Activated T-helper 1 cell treated with anti-CD3 and anti-CD28 coated beads, Interleukin-12 subunit alpha, Interleukin-12 subunit beta, Interleukin-2, Interleukin-4 antibody, amounts not matched to agents 30 ng/mL and 10 ng/mL and 1 ng/mL, durations not matched to agents 14 hours and 24 hours and 36 hours (primary cell): ENCODE measurements at regions not wholly inside any gene's neighbourhood (a gene's known extent, or its start where the extent isn't known, plus 50 kb on each side); places are given as distances from the start of the nearest gene placed in this dataset.

Source experiments
- DNase-seq: peaks from one replicate; pipeline ENCODE4 v3.0.0; 2021; ENCODE audit warnings: low spot score
- H3K27ac Mint-ChIP-seq: one replicate; pipeline ENCODE4 v1.8.0; 2021; ENCODE audit warnings: mild to moderate bottlenecking, mixed read lengths
- H3K27me3 Mint-ChIP-seq: one replicate; pipeline ENCODE4 v1.8.0; 2022; ENCODE audit warnings: mild to moderate bottlenecking, moderate library complexity, mixed read lengths; ENCODE audit not compliant: insufficient read depth
- H3K36me3 Mint-ChIP-seq: one replicate; pipeline ENCODE4 v1.8.0; 2021; ENCODE audit warnings: low read depth, mixed read lengths
- H3K4me1 Mint-ChIP-seq: one replicate; pipeline ENCODE4 v1.8.0; 2021; ENCODE audit warnings: low read depth, mixed read lengths
- H3K4me3 Mint-ChIP-seq: one replicate; pipeline ENCODE4 v1.8.0; 2021; ENCODE audit warnings: mild to moderate bottlenecking, moderate library complexity, mixed read lengths
- H3K9me3 Mint-ChIP-seq: one replicate; pipeline ENCODE4 v1.8.0; 2021; ENCODE audit warnings: mixed read lengths
- intact Hi-C: fragments of 100-400 bp; cut with micrococcal nuclease; formaldehyde crosslinking; loops from one replicate; pipeline ENCODE4 v1.15.1; 2024

DNA sequence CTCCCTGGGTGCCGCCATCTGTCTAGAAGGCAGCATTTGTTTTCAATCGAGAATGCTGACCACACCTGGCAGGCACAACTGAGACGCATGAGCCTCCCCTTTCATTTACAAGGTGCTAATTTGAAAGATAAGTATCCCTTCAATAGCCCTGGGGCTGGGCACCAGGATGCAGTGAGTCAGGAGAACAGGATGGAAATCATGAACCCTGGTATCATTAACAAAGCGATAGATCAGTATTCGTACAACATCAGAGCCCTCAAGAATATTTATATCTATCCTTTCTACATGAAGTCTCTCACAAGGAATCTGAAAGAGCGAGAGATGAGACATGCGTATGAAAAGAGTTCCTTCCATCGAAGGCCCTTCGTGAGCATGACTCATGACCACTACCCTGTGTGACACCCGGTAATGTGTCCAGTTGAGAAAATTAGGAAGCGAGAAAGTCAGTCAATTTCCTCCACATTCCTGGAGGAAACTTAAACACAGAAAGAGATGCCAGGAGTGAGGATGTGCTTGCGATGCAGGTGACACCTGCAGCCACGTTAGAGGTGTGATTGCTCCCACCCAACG, 123.1 kb upstream of the PITRM1 start:
- no peak for DNase-seq
- Mint-ChIP-seq H3K4me1 (no peaks in the 10 kb centered on the region), H3K27ac (no peak overlapping the region), H3K27me3 (peaks cover 19% of the 10 kb centered on the region), H3K36me3 (no peaks in the 10 kb centered on the region), H3K4me3 (no peak overlapping the region), H3K9me3 (no peaks in the 10 kb centered on the region)
- intact Hi-C loops, result no loop called here

DNA sequence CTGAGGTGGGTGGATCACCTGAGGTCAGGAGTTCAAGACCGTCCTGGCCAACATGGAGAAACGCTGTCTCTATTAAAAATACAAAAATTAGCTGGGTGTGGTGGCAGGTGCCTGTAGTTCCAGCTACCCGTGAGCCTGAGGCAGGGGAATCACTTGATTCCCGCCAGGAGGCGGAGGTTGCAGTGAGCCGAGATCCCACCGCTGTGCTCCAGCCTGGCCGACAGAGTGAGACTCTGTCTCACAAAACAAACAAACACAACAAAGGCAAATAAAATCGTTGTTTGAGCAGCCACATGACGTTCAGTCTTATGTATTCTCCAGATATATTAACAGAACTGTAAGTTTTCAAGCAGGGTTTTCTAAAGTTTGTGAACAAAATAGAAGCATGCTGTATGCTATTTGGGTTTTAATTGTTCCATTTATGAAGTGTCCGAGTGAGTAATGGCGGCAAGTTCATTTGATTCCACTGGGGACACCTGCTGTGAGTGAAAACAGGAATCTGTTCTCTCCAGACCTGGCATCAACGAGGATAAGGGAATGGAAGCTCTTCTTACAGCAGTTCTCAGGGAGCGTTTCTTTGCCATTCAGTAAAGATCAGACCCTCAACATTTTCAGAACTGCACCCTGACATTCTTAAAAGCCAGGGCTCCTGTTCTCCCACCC, 122.5 kb upstream of the PITRM1 start:
- H3K36me3 Mint-ChIP-seq, result no peaks in the 10 kb centered on the region
- H3K27ac Mint-ChIP-seq, result no peak overlapping the region
- intact Hi-C loops, result no loop called here
- no peaks in the 10 kb centered on the region for H3K9me3 Mint-ChIP-seq
- H3K27me3 Mint-ChIP-seq, result peaks cover 19% of the 10 kb centered on the region
- H3K4me3 Mint-ChIP-seq, result no peak overlapping the region
- H3K4me1 Mint-ChIP-seq, result no peaks in the 10 kb centered on the region
- no peak for DNase-seq

DNA sequence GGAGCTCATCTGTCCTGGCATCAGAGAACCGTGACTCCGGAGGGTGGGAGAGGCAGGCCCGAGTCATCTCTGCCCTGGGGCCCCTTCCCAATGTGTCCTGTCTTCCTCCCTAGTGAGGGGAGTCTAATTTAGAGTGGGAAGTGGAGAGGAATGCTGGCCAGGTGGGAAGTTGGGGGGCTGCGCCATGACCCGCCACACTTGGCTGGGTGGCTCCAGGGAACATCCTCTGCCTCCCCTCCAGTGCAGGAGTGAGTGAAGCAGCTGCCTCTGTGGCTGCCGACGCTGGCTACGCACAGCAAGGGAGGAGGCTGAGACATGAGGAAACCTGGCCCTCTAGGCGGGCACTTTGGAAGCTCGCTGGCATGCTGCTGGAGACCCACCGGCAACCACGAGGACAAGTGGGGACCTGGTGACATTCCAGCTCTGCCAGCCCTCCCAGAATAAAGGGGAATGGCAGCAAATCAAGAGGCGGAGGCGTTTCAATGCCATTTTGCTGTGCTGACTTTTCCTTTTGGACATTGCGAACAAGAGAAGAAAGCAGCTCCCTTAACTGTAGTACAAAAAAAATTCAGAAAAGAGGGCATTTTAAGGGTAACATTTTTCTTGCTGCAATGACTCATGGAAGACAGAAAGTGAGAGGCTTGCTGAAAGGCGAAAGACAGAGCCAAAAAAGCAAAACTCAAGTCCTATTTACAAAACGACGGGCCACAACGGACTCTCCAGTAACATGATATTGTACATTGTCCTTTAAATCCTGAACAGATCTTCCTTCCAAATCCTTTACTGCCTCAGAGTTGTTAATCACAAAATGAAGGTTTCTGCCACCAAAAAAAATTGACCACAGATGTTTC, 121.2 kb upstream of the PITRM1 start:
- Mint-ChIP-seq H3K27me3 (peaks cover 19% of the 10 kb centered on the region), H3K27ac (no peak overlapping the region), H3K4me1 (no peaks in the 10 kb centered on the region), H3K36me3 (no peaks in the 10 kb centered on the region), H3K4me3 (no peak overlapping the region), H3K9me3 (no peaks in the 10 kb centered on the region)
- DNase-seq, result no peak
- intact Hi-C loops, result no loop called here

GRCh38 chr10:3292636-3293035, 120.1 kb upstream of the PITRM1 start:
- no peaks in the 10 kb centered on the region for H3K36me3 Mint-ChIP-seq
- peaks cover 19% of the 10 kb centered on the region for H3K27me3 Mint-ChIP-seq
- no peak for DNase-seq
- H3K4me3 Mint-ChIP-seq, result no peak overlapping the region
- intact Hi-C loops, result no loop called here
- no peaks in the 10 kb centered on the region for H3K4me1 Mint-ChIP-seq
- no peak overlapping the region for H3K27ac Mint-ChIP-seq
- H3K9me3 Mint-ChIP-seq, result no peaks in the 10 kb centered on the region

DNA sequence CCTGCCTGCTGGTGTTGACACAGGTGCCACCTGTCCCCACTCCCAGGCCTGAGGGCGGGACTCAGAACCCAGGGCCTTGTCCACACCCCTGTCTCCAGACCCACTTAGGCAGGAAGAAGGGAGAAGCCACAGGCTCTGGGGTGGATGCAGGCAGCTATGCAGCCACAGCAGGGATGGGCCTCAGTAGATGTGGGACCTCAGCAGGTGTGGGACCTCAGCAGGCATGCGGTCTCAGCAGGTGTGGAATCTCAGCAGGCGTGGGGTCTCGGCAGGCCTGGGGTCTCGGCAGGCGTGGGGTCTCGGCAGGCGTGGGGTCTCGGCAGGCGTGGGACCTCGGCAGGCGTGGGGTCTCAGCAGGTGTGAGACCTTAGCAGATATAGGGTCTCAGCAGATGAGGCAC, 118.0 kb upstream of the PITRM1 start:
- peaks cover 11% of the 10 kb centered on the region for H3K27me3 Mint-ChIP-seq
- no peak overlapping the region for H3K4me3 Mint-ChIP-seq
- H3K36me3 Mint-ChIP-seq, result no peaks in the 10 kb centered on the region
- H3K27ac Mint-ChIP-seq, result no peak overlapping the region
- no peaks in the 10 kb centered on the region for H3K4me1 Mint-ChIP-seq
- H3K9me3 Mint-ChIP-seq, result no peaks in the 10 kb centered on the region
- intact Hi-C loops, result no loop called here
- no peak for DNase-seq

DNA sequence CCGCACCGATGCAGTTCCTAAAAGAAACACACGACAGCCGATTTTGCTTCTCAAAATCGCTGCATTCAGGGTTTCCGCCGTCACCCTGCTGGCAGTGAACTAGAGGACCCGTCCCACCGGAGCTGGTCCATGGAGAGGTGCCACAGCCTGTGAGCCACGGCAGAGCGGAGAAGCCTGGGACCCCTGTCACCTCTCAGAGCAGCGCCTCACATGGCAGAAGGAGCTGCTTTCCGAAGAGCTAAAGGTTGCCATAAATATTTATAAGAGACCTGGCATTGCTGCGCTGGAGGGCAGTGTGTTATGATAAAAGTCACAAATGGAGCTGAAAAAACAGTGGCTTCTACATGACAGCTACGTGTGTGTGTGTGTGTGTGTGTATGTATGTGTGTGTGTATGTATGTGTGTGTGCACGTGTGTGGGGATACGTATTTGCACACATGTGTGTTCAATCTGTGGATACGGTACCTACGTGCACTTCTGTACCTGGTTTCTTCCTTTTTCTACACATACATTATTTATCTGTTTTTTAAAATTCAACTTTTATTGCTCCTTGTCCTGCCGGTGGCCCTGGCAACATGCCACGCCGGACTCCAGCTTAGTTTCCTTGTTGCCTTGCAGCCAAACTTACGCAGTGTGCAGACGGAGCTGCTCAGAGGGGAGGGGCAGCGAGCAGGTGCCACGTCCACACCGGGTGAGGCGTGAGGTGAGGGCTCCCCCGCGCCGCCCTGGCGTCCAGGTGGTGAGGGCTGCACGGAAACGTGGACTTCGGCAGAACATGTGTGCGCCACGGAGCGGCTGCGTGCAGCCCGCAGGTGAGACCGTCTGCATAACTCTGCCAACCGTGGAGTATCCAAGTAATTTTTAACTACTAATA, 115.2 kb upstream of the PITRM1 start:
- intact Hi-C loops, result no loop called here
- H3K4me3 Mint-ChIP-seq, result no peak overlapping the region
- no peak overlapping the region for H3K27ac Mint-ChIP-seq
- peaks cover 6% of the 10 kb centered on the region for H3K27me3 Mint-ChIP-seq
- no peaks in the 10 kb centered on the region for H3K36me3 Mint-ChIP-seq
- H3K4me1 Mint-ChIP-seq, result no peaks in the 10 kb centered on the region
- no peak for DNase-seq
- H3K9me3 Mint-ChIP-seq, result no peaks in the 10 kb centered on the region

DNA sequence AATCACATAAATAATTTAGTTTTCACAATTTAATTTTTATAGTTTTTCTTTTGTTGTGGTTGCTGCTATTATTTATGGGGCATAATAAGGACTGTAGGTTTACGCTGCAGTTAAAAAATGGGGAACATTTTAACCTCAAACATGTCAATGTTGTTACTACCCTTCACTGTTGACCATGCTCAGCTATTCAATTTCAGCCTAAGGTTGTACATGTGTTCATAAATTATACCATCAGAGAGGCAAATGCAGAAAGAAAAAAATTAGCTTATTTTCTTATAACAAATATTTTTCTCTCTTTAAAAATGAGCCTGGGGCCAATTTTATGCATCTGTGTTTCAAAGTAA, 110.1 kb upstream of the PITRM1 start:
- Mint-ChIP-seq H3K27me3 (peaks cover 6% of the 10 kb centered on the region), H3K9me3 (no peaks in the 10 kb centered on the region), H3K36me3 (no peaks in the 10 kb centered on the region), H3K4me1 (no peaks in the 10 kb centered on the region), H3K4me3 (no peak overlapping the region), H3K27ac (no peak overlapping the region)
- intact Hi-C loops, result no loop called here
- DNase-seq, result no peak

DNA sequence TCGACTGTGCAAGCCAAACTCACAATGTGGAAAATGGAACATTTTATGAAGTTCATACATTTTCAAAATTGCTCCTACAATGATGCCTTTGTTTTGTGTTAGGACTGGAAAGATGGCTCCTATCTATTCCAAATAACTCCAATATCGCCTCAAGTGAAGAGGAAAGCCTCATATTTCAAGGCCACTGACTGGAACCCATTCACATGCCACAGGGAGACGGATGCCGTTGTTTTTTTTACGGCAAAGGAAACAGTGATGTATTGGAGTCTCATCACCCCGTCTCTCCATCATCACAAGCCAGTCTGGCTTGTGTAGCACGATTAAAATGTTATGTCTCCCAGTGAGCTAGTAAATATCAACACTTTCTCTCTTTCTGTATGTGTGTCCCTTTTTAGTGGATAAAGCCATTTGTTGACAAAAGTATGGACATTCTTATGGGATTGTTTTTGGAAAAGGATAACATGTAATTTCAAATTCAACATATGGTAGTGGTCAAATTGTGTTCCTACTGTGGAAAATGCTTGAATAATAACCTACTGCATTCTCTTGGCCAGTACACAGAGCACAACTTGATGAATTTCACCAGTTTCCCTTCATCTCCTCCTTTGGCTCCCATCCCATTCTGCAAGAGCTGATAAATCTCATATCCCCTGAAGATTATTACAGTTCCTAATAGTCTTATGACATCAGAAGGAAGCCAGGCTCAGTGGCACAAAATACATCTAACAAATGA, 109.5 kb upstream of the PITRM1 start:
- peaks cover 11% of the 10 kb centered on the region for H3K27me3 Mint-ChIP-seq
- intact Hi-C loops, result no loop called here
- no peak overlapping the region for H3K27ac Mint-ChIP-seq
- no peaks in the 10 kb centered on the region for H3K4me1 Mint-ChIP-seq
- no peaks in the 10 kb centered on the region for H3K36me3 Mint-ChIP-seq
- H3K4me3 Mint-ChIP-seq, result no peak overlapping the region
- no peak for DNase-seq
- H3K9me3 Mint-ChIP-seq, result no peaks in the 10 kb centered on the region

- Mint-ChIP-seq H3K27me3 (peaks cover 13% of the 10 kb centered on the region), H3K4me3 (no peak overlapping the region), H3K36me3 (no peaks in the 10 kb centered on the region), H3K9me3 (no peaks in the 10 kb centered on the region), H3K27ac (no peak overlapping the region), H3K4me1 (no peaks in the 10 kb centered on the region)
- intact Hi-C loops, result no loop called here
- DNase-seq, result no peak
Observed at GRCh38 chr10:3278771-3279170, 106.2 kb upstream of the PITRM1 start.

DNA sequence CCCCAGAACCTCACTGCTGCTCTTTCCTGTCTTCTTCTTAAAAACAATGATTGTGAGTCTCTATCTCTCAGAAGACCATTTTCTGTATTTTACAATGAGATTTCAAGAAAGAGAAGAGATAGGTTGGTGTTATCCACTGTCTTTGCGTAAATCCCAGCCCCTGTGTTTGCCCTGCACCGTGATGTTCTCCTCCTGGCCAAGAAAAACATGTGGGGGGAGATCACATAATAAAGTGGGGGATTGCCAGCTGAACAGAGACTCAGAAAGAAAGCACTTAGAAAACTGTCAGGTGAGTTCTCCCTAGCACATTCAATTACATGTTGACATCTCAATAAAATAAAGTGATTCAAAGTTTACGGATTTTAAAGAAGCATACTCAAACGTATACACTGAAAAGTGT, 105.0 kb upstream of the PITRM1 start:
- H3K36me3 Mint-ChIP-seq, result no peaks in the 10 kb centered on the region
- no peak overlapping the region for H3K4me3 Mint-ChIP-seq
- no peaks in the 10 kb centered on the region for H3K9me3 Mint-ChIP-seq
- peaks cover 11% of the 10 kb centered on the region for H3K27me3 Mint-ChIP-seq
- H3K4me1 Mint-ChIP-seq, result no peaks in the 10 kb centered on the region
- intact Hi-C loops, result no loop called here
- no peak overlapping the region for H3K27ac Mint-ChIP-seq
- DNase-seq, result no peak

- no peaks in the 10 kb centered on the region for H3K4me1 Mint-ChIP-seq
- intact Hi-C loops, result no loop called here
- DNase-seq, result no peak
- no peak overlapping the region for H3K4me3 Mint-ChIP-seq
- peaks cover 20% of the 10 kb centered on the region for H3K27me3 Mint-ChIP-seq
- no peaks in the 10 kb centered on the region for H3K36me3 Mint-ChIP-seq
- no peak overlapping the region for H3K27ac Mint-ChIP-seq
- H3K9me3 Mint-ChIP-seq, result no peaks in the 10 kb centered on the region
Observed at GRCh38 chr10:3274414-3274813, 101.8 kb upstream of the PITRM1 start.

- no peak overlapping the region for H3K27ac Mint-ChIP-seq
- intact Hi-C loops, result no loop called here
- H3K9me3 Mint-ChIP-seq, result no peaks in the 10 kb centered on the region
- no peak for DNase-seq
- H3K4me1 Mint-ChIP-seq, result no peaks in the 10 kb centered on the region
- no peaks in the 10 kb centered on the region for H3K36me3 Mint-ChIP-seq
- H3K4me3 Mint-ChIP-seq, result no peak overlapping the region
- peaks cover 17% of the 10 kb centered on the region for H3K27me3 Mint-ChIP-seq
Observed at GRCh38 chr10:3273966-3274365, 101.4 kb upstream of the PITRM1 start.
